ENCODE measurements at regions not wholly inside any gene's neighbourhood (a gene's known extent, or its start where the extent isn't known, plus 50 kb on each side); places are given as distances from the start of the nearest gene placed in this dataset.

- DNase-seq (ENCODE audit: low read depth, low spot score), result no peak
Observed at GRCh38 chr2:145068509-145068908, 548.6 kb upstream of the ZEB2 start.

GRCh38 chr2:145067549-145068030, 547.7 kb upstream of the ZEB2 start:
- no peak for DNase-seq (ENCODE audit: low read depth, low spot score)

GRCh38 chr2:145066856-145067548, 547.1 kb upstream of the ZEB2 start:
- no peak for DNase-seq (ENCODE audit: low read depth, low spot score)

GRCh38 chr2:145066151-145066661, 546.3 kb upstream of the ZEB2 start:
- DNase-seq (ENCODE audit: low read depth, low spot score), result no peak

GRCh38 chr2:145065342-145065741, 545.4 kb upstream of the ZEB2 start:
- DNase-seq (ENCODE audit: low read depth, low spot score), result no peak

- no peak for DNase-seq (ENCODE audit: low read depth, low spot score)
Observed at GRCh38 chr2:145064511-145064910, 544.6 kb upstream of the ZEB2 start.

- DNase-seq (ENCODE audit: low read depth, low spot score), result no peak
Observed at GRCh38 chr2:145060876-145061275, 541.0 kb upstream of the ZEB2 start.

GRCh38 chr2:145059914-145060313, 540.0 kb upstream of the ZEB2 start:
- DNase-seq (ENCODE audit: low read depth, low spot score), result no peak

- no peak for DNase-seq (ENCODE audit: low read depth, low spot score)
Observed at GRCh38 chr2:145059343-145059742, 539.4 kb upstream of the ZEB2 start.

- no peak for DNase-seq (ENCODE audit: low read depth, low spot score)
Observed at GRCh38 chr2:145058457-145058856, 538.5 kb upstream of the ZEB2 start.

GRCh38 chr2:145055651-145056050, 535.7 kb upstream of the ZEB2 start:
- no peak for DNase-seq (ENCODE audit: low read depth, low spot score)

GRCh38 chr2:145050134-145050533, 530.2 kb upstream of the ZEB2 start:
- no peak for DNase-seq (ENCODE audit: low read depth, low spot score)

- DNase-seq (ENCODE audit: low read depth, low spot score), result no peak
Observed at GRCh38 chr2:145049475-145049874, 529.6 kb upstream of the ZEB2 start.

- DNase-seq (ENCODE audit: low read depth, low spot score), result no peak
Observed at GRCh38 chr2:145047554-145047953, 527.6 kb upstream of the ZEB2 start.

GRCh38 chr2:145044491-145044890, 524.6 kb upstream of the ZEB2 start:
- DNase-seq (ENCODE audit: low read depth, low spot score), result no peak

GRCh38 chr2:145043399-145043834, 523.5 kb upstream of the ZEB2 start:
- no peak for DNase-seq (ENCODE audit: low read depth, low spot score)

GRCh38 chr2:145041706-145042105, 521.8 kb upstream of the ZEB2 start:
- no peak for DNase-seq (ENCODE audit: low read depth, low spot score)

- no peak for DNase-seq (ENCODE audit: low read depth, low spot score)
Observed at GRCh38 chr2:145040433-145040832, 520.5 kb upstream of the ZEB2 start.

GRCh38 chr2:145038041-145038525, 518.2 kb upstream of the ZEB2 start:
- no peak for DNase-seq (ENCODE audit: low read depth, low spot score)

- no peak for DNase-seq (ENCODE audit: low read depth, low spot score)
Observed at GRCh38 chr2:145036421-145037011, 516.6 kb upstream of the ZEB2 start.

GRCh38 chr2:145034511-145034910, 514.6 kb upstream of the ZEB2 start:
- no peak for DNase-seq (ENCODE audit: low read depth, low spot score)

GRCh38 chr2:145033438-145033837, 513.5 kb upstream of the ZEB2 start:
- DNase-seq (ENCODE audit: low read depth, low spot score), result no peak

- no peak for DNase-seq (ENCODE audit: low read depth, low spot score)
Observed at GRCh38 chr2:145032791-145033190, 512.9 kb upstream of the ZEB2 start.

Data from activated CD4-positive, CD25-positive, alpha-beta regulatory T cell treated with anti-CD3 and anti-CD28 coated beads, Interleukin-2, amount 50 U/mL, for 16 hours (primary cell).